A204.1 (cell line): ENCODE measurements at regions not wholly inside any gene's neighbourhood (a gene's known extent, or its start where the extent isn't known, plus 50 kb on each side); places are given as distances from the start of the nearest gene placed in this dataset.

ENCODE experiments used
- FAIRE-seq: peaks from 2 replicates; lab custom pipeline; 2012; peaks lifted over from hg19 to GRCh38; lab: Jason Lieb, UNC

DNA sequence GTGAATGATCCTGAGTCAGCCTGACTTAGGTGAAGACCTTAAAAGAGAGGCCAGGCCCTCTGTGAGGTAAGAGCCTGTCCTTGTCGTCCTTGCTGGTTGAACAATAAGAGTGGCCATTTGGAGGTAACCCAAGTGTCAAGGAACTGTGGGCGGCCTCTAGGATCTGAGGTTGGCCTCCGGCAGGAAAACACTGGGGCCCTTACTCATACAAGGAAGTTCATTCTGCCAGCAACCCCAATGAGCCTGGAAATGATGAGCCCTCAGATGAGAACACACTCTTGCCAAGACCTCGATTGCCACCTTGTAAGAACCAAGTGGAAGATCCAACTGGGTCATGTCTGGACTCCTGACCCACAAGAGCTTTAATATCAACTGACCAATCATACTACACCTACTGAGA, 95.5 kb upstream of the LRATD1 start:
- FAIRE-seq = no peak

DNA sequence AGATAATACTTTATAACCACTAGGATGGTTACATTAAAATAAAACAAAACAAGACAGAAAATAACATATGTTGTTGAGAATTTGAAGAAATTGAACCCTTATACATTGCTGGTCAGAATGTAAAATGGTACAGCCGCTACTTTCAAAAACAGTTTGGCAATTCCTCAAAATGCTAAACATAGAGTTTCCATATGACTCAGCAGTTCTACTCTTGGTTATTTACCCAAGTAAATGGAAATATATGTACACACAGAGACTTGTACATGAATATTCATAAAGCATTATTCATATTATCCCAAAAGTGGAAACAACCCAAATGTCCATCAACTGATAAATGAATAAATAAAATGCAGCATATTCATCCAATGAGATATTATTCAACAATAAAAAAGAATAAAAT, 92.5 kb upstream of the LRATD1 start:
- FAIRE-seq = no peak

DNA sequence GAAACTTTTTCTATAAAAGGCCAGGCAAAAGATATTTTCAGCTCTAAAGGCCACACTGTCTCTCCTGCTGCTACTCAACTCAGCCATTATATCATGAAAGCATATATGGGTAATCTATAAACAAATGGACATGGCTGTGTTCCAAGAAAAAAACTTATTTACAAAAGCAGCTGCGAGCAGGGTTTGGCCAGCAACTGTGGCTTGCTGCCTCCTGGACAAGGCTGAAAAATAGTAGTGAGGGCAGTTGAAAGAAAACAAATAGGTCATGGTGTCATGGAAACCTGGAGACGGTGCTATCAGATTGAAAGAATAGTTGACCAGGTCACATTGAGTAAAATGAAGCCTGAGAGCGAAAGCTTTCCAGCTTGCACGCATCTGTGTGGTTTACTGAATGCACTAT, 89.2 kb upstream of the LRATD1 start:
- no peak for FAIRE-seq

DNA sequence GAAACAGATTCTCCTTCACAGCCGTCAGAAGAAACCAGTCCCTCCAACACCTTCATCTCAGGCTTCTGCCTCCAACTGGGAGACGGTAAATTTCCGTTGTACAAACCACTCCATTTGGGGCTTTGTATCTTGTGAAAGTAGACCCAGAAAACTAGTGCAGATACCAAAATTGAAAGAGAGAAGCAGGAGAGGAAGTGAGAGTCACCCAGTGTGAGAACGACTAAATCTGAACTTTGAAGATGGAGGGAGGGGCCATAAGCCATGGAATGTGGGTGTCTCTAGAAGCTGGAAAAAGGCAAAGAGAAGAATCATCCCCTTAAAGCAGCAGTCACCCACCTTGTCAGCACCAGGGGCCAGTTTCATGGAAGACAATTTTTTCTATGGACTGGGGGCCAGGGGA, 88.3 kb upstream of the LRATD1 start:
- FAIRE-seq = no peak

DNA sequence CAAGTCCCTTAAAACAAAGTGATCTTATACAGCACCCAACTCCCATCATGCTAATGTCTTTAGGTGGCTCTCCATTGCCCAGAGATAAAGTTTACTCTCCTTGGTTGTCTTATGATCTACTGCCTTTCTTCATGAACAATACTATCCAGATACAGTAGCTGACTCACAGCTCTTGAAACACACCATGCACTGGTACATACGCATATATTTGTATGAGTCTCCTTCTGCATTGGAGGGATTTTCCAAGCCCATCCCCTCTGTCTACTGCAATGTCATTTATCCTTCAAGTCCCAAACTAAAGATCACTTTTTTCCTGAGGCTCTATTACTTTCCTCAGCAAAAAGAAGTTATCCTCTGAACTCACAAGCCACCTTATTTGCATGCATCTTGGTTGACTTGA, 84.7 kb upstream of the LRATD1 start:
- no peak for FAIRE-seq

DNA sequence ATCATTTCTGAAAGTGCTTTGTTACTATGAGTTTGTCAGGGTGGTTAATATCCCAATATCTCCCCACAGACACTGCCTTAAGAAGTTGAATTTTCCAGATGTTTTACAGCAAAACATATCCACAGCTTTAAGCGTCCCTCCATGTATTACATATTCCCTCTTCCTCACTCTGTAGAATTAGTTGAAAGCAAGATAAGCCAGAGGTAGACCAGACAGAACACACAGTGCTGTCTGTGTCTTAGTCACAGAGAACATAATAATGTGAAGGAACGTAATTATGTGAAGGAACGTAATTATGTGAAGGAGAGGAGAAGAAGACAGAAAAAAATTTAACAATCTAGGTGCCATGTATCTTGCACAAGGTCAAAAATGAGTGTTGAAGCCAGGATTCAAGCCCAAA, 81.9 kb upstream of the LRATD1 start:
- no peak for FAIRE-seq

DNA sequence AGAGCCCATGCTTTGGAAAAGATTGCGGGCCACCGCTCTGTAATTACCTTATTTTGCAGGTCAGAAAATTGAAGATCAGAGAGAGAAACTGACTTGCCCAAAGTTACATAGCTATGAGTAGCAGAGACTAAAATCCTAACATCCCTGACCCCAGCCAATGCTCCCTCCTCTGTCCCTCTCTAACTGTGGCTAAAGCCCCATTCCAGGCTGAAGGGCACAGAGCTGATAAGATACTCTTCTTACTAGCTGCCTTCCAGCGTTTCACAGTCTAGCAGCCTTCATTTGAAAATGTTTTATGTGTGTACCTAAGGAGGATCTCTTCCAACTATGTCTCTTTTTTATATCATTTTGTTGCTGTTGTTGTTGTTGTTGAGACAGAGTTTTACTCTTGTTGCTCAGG, 81.4 kb upstream of the LRATD1 start:
- FAIRE-seq = no peak

DNA sequence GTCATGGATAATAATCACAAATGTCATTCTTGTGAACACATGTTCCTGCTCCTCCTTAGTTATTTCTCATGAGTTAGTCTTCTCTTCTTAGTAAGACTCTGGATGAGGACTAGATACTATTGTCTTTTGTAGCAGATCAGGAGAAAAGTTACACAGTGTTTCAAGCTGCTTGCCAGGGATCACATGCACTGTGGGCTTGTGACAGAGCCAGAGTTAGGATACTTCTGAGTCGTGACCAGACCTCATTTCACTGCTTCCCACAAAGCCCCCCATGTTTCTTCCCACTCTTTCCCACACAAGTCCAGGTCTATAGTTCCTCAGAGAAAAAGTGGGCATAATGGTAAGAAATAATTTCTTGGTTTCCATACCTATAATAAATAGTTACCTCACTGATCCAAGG, 80.2 kb upstream of the LRATD1 start:
- FAIRE-seq = no peak

DNA sequence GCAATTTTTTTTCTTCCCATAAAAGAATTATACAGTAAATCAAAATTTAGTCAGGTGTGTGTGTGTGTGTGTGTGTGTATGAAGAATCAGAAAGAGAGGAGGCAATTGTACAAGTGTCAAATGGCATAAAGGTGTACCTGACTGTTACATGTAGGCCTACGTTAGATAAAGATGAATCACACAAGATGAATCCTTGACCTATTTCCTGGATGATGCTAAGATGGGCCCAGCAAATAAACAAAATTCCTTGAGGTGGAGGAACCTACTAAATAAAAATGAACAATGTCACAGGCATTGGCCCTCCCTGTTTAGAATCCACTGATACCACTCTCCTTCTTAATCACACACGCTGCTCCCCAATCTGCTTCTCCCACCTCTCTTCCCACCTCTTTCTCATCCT, 79.7 kb upstream of the LRATD1 start:
- no peak for FAIRE-seq

DNA sequence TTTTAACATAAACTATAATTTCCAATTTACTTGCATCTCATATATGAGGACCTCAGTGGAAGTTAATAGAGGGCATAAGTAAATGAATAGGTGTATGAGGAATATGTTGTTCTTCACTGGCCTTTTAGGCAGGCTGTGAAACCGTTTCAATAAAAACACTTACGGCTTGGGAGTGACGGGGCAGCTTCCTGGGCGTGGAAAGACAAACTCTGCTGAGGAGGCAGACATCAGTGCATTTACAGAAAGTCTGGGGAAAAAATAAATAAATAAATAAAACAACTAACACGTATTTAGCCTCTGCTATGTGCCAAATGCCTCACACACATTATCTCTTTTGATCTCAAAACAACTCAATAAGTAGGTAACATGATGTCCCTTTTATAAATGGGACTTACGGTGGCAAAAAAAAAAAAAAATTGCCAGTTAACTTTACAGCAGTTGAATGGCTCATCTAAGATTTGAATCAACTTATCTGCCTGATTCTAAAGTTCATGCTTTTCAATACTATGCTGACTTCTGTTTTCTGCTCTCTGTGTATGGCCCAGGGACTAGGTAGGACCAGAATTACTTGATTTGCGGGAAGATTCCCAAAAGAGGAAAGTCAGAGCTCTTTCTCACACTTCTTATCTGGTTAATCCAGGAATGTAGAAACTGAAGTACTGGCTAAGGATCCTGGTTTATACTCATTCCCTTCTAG, 77.5 kb upstream of the LRATD1 start:
- FAIRE-seq = no peak

DNA sequence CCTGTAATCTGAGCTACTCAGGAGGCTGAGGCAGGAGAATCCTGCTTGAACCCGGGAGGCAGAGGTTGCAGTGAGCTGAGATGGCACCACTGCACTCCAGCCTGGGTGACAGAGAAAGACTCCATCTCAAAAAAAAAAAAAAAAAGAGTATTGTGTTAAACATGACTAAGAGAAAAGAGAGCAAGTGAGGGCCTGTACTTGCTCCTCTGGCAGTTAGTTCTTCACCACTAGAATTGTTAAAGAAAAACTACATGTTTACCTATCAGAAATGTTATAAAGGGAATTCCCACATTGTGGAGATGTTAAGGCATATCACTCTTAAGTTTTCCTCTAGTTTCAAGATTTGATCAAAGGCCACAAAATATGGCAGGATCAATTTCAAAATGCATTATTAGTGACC, 75.4 kb upstream of the LRATD1 start:
- no peak for FAIRE-seq

DNA sequence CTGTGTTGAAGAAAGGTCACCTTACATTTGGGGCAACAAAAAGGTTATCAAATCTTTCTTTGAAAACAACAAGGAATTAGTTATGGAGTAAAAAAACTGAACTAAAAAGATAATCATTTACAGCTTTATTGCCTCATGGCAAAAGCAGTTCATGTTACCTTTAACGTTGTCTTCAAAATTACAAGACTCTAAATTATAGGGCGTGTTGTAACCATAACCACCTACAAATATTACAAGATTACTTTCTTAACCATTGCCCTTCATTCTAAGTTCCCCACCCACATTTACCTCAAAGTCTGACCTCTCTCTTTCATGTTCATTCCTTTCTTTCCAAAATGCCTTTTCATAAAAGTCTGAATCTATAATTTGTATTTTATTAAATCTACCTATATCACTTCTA, 74.6 kb upstream of the LRATD1 start:
- no peak for FAIRE-seq

DNA sequence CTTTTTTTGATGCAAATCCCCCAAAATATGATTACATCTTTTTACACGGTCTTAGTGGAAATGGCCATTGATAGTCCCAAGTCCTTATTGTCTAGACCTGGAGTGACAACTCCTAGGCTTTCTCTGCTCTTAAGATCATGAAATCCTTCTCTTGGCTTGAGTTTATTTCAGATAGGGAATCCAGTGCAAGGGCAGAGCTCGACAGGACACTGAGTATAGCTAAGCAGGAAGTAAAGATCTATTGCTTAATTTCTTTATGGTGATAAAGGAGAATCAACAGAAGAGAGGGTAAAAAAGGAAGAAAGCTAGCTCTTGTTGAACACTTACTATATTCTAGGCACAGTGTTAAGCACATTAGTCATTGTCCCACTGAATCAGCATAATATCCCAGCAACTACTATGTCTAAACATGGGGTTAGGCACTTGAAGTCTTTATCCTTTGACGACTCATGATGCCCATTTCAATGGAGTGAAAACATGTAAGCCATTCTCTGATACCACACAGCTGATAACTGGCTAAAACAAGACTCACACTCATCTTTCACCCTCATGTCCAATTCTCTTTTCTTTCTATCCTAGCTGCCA, 74.1 kb upstream of the LRATD1 start:
- FAIRE-seq = no peak

DNA sequence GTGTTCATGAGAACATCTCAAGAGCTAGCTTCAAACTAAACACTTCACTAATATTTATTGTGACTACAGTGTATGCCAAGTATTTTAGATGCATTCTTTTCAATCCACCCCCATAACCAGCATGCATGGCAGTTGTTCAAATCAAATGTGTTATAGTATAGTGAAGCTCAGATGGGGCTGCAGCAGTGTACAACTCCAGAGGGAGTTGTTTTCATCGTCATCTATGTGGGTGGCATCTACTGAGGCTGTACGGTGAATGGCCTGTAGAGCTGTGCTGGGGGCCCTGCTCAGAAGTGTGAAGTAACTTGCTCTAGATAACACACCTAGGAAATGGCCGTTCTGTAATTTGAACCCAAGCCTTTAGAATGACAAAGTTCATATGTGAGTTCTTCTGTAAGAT, 71.8 kb upstream of the LRATD1 start:
- FAIRE-seq = no peak

DNA sequence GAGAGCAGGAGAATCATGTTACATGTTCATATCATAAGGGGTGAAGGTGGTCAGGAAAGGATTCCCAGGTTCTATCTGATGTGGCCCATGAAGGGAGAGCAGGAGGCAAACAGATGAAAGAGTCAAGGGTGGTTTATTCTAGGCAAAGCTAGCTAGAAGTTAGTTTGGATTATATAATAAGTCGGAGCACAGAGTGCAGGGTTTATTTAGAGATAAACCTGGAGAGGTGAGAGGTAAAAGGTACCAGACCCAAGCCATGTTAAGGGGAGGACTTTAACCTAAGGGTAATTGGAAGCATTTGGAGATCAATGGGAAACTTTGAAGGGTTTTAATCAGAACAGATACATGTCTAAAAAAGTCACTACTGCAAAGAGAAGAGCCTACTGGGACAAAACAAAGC, 69.2 kb upstream of the LRATD1 start:
- FAIRE-seq = no peak

DNA sequence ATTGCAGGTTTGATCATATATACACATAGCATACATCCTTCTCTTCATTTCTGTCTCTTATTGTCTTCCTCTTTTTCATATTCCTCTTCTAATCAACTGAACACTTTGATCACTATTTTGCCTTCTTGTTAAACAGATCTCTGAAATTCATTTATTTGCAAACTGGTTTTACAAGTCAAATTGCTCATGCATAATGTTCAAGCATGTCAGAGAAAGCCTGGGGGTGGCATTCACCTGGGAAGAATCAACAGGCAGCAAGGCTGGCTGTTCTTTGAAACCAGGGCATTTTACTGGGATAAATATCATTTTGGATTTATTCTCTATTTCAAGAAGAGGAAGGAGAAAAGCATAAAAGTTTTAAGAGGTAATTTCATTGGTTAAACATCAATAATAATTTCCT, 66.9 kb upstream of the LRATD1 start:
- FAIRE-seq = no peak

DNA sequence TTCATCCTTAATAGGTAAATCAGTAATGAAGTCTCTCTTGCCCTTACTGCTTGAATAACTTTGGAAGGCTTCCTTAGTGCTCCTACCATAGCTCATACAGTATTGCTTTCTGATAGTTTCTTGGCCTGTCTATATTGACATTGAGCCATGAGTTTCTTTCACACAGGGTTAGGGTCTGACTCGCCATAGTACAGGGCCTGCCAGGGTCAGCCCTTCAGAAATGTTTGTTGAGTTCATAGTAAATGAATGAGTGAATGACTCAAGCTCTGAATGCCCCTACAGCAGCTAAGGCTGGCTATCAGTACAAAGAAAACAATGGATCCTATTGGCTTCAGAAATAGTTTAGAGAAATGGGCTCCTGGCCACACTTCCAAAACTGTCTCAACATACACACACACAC, 65.0 kb upstream of the LRATD1 start:
- FAIRE-seq = no peak

DNA sequence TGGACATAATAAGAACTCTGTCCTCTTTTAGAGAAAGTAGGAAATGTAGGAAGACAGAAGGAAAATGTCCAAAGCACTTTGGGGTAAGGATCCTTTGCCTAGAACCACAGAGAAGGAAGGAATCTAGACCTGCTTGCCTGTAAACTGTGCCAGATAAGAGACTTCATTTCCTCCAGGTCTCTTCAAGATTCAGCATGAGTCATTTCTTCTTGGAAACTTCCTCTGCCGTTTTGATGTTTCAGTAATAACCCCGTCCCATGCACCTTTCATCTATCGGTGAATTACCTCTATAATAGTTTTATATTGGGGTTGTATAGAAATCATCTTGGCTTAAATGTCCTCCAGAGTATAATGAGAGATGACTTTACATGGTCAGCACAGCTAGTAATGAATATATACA, 63.2 kb upstream of the LRATD1 start:
- FAIRE-seq = no peak

DNA sequence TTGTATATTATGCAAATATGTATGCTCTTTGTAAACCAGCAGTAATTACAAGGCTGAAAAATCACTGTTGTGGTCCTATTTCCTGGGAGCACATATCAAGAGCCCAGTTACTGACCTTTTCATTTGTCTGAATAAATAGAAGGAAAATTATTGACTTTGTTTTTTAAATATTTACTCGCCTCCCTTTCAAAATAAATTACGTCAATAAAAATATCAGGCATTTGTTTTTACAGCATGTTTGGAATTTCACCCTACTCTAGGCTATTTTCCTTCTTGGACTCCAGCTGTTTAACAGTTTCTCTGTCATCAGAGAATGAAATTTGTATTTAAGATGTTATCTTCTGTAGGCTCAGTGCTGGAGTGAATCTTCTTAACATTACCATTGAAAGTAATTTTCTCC, 59.9 kb upstream of the LRATD1 start:
- no peak for FAIRE-seq

DNA sequence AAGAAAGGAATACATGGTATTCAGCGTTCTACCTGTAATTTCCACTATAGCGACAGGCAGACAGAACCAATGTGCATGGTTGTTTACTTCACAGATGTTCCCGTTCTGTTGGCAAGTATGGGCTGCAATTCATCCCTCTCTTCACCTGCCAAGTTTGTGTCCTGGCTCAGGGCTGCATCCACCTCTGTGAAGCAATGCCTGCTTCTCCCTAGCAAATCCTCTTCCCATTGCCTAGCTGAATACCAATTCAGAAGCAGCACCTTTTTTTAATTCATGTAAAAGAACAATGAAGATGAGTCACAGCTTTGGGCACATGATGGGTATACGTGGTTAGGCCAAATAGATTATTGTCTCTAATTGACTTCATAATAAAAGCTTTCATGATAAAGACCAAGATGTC, 54.7 kb upstream of the LRATD1 start:
- no peak for FAIRE-seq
